ENCODE measurements at regions not wholly inside any gene's neighbourhood (a gene's known extent, or its start where the extent isn't known, plus 50 kb on each side); places are given as distances from the start of the nearest gene placed in this dataset.

- H3K27ac Mint-ChIP-seq = no peak overlapping the region
- POLR2A ChIA-PET = no interaction called here
- no peaks in the 10 kb centered on the region for H3K4me1 Mint-ChIP-seq
- ATAC-seq (no peak), DNase-seq (no peak)
- peaks cover 0 to 12% (median 2%) of the 10 kb centered on the region in 5 donors for H3K27me3 Mint-ChIP-seq
- no peaks in the 10 kb centered on the region for H3K36me3 Mint-ChIP-seq
- peaks cover 0 to 7% (median 2%) of the 10 kb centered on the region in 9 donors for H3K9me3 Mint-ChIP-seq
- H3K4me3 Mint-ChIP-seq = no peak overlapping the region
Observed at GRCh38 chr13:75061909-75062308, 420.1 kb downstream of the TBC1D4 start.

- Mint-ChIP-seq H3K36me3 (no peaks in the 10 kb centered on the region), H3K4me1 (no peaks in the 10 kb centered on the region)
Observed at GRCh38 chr13:75055296-75055695, 426.7 kb downstream of the TBC1D4 start.

GRCh38 chr13:75052616-75053015, 429.4 kb downstream of the TBC1D4 start:
- no peak overlapping the region for H3K4me3 Mint-ChIP-seq
- ATAC-seq (no peak), DNase-seq (no peak)
- peaks cover 9 to 28% (median 15%) of the 10 kb centered on the region in 5 donors for H3K27me3 Mint-ChIP-seq
- no peaks in the 10 kb centered on the region for H3K36me3 Mint-ChIP-seq
- H3K27ac Mint-ChIP-seq = no peak overlapping the region
- H3K9me3 Mint-ChIP-seq = peaks cover 0 to 13% (median 0%) of the 10 kb centered on the region in 9 donors
- H3K4me1 Mint-ChIP-seq = no peaks in the 10 kb centered on the region
- POLR2A ChIA-PET = no interaction called here

More at GRCh38 chr13:75055296-75055695, 426.7 kb downstream of the TBC1D4 start:
- no peak for ATAC-seq
- H3K27me3 Mint-ChIP-seq = peaks cover 12 to 36% (median 16%) of the 10 kb centered on the region in 5 donors
- H3K27ac Mint-ChIP-seq = no peak overlapping the region
- POLR2A ChIA-PET = no interaction called here
- H3K4me3 Mint-ChIP-seq = no peak overlapping the region
- H3K9me3 Mint-ChIP-seq = peaks cover 0 to 8% (median 0%) of the 10 kb centered on the region in 9 donors
- no peak for DNase-seq

GRCh38 chr13:75050419-75051046, 431.4 kb downstream of the TBC1D4 start:
- Mint-ChIP-seq H3K4me1 (no peaks in the 10 kb centered on the region), H3K4me3 (no peak overlapping the region), H3K27ac (no peak overlapping the region), H3K36me3 (no peaks in the 10 kb centered on the region), H3K9me3 (peaks cover 0 to 13% (median 0%) of the 10 kb centered on the region in 9 donors), H3K27me3 (peaks cover 5 to 22% (median 10%) of the 10 kb centered on the region in 5 donors)
- POLR2A ChIA-PET = no interaction called here
- ATAC-seq = no peak
- DNase-seq = no peak

- DNase-seq (no peak), ATAC-seq (no peak)
- no peak overlapping the region for H3K27ac Mint-ChIP-seq
- no peaks in the 10 kb centered on the region for H3K4me1 Mint-ChIP-seq
- POLR2A ChIA-PET = no interaction called here
- no peak overlapping the region for H3K4me3 Mint-ChIP-seq
- H3K27me3 Mint-ChIP-seq = peaks cover 4 to 19% (median 5%) of the 10 kb centered on the region in 5 donors
- H3K9me3 Mint-ChIP-seq = peaks cover 0 to 13% (median 0%) of the 10 kb centered on the region in 9 donors
- H3K36me3 Mint-ChIP-seq = no peaks in the 10 kb centered on the region
Observed at GRCh38 chr13:75049735-75050335, 432.1 kb downstream of the TBC1D4 start.

- H3K9me3 Mint-ChIP-seq = peaks cover 0 to 14% (median 3%) of the 10 kb centered on the region in 9 donors
- ATAC-seq (no peak), DNase-seq (no peak)
- no peaks in the 10 kb centered on the region for H3K36me3 Mint-ChIP-seq
- peaks cover 2 to 9% (median 6%) of the 10 kb centered on the region in 5 donors for H3K27me3 Mint-ChIP-seq
- no peak overlapping the region for H3K27ac Mint-ChIP-seq
- H3K4me3 Mint-ChIP-seq = no peak overlapping the region
- no peaks in the 10 kb centered on the region for H3K4me1 Mint-ChIP-seq
- POLR2A ChIA-PET = no interaction called here
Observed at GRCh38 chr13:75042807-75043206, 439.2 kb downstream of the TBC1D4 start.

GRCh38 chr13:75038393-75039113, 443.4 kb downstream of the TBC1D4 start:
- no peak overlapping the region for H3K27ac Mint-ChIP-seq
- ATAC-seq (no peak), DNase-seq (no peak)
- H3K4me3 Mint-ChIP-seq = no peak overlapping the region
- peaks cover 2 to 25% (median 12%) of the 10 kb centered on the region in 5 donors for H3K27me3 Mint-ChIP-seq
- peaks cover 0 to 19% (median 0%) of the 10 kb centered on the region in 3 donors for H3K36me3 Mint-ChIP-seq
- H3K9me3 Mint-ChIP-seq = peaks cover 7 to 36% (median 22%) of the 10 kb centered on the region in 9 donors
- H3K4me1 Mint-ChIP-seq = no peaks in the 10 kb centered on the region
- POLR2A ChIA-PET = no interaction called here

GRCh38 chr13:75025956-75026355, 456.0 kb downstream of the TBC1D4 start:
- no peaks in the 10 kb centered on the region for H3K36me3 Mint-ChIP-seq
- ATAC-seq (no peak), DNase-seq (no peak)
- no peak overlapping the region for H3K27ac Mint-ChIP-seq
- peaks cover 0 to 9% (median 4%) of the 10 kb centered on the region in 9 donors for H3K9me3 Mint-ChIP-seq
- H3K4me3 Mint-ChIP-seq = no peak overlapping the region
- H3K27me3 Mint-ChIP-seq = peaks cover 0 to 3% (median 0%) of the 10 kb centered on the region in 5 donors
- POLR2A ChIA-PET = no interaction called here
- H3K4me1 Mint-ChIP-seq = no peaks in the 10 kb centered on the region

- no peak overlapping the region for H3K4me3 Mint-ChIP-seq
- POLR2A ChIA-PET = no interaction called here
Observed at GRCh38 chr13:75024602-75025001, 457.4 kb downstream of the TBC1D4 start.

GRCh38 chr13:75023609-75024008, 458.4 kb downstream of the TBC1D4 start:
- Mint-ChIP-seq H3K9me3 (peaks cover 0 to 8% (median 0%) of the 10 kb centered on the region in 9 donors), H3K4me3 (no peak overlapping the region), H3K27ac (no peak overlapping the region), H3K36me3 (no peaks in the 10 kb centered on the region), H3K27me3 (peaks cover 0 to 2% (median 0%) of the 10 kb centered on the region in 5 donors), H3K4me1 (no peaks in the 10 kb centered on the region)
- ATAC-seq = no peak
- POLR2A ChIA-PET = no interaction called here
- no peak for DNase-seq

More at GRCh38 chr13:75024602-75025001, 457.4 kb downstream of the TBC1D4 start:
- Mint-ChIP-seq H3K27me3 (peaks cover 0 to 3% (median 0%) of the 10 kb centered on the region in 5 donors), H3K36me3 (no peaks in the 10 kb centered on the region), H3K4me1 (no peaks in the 10 kb centered on the region), H3K27ac (no peak overlapping the region), H3K9me3 (peaks cover 0 to 8% (median under 1%) of the 10 kb centered on the region in 9 donors)
- ATAC-seq (no peak), DNase-seq (no peak)

- no peak for DNase-seq
- ATAC-seq = no peak
- Mint-ChIP-seq H3K36me3 (no peaks in the 10 kb centered on the region), H3K4me3 (no peak overlapping the region), H3K4me1 (no peaks in the 10 kb centered on the region), H3K9me3 (peaks cover 0 to 2% (median 0%) of the 10 kb centered on the region in 9 donors), H3K27ac (no peak overlapping the region), H3K27me3 (peaks cover 0 to 8% (median 4%) of the 10 kb centered on the region in 5 donors)
- POLR2A ChIA-PET = no interaction called here
Observed at GRCh38 chr13:75021151-75021550, 460.8 kb downstream of the TBC1D4 start.

GRCh38 chr13:75016225-75016624, 465.7 kb downstream of the TBC1D4 start:
- no peaks in the 10 kb centered on the region for H3K4me1 Mint-ChIP-seq
- peaks cover 5 to 17% (median 9%) of the 10 kb centered on the region in 5 donors for H3K27me3 Mint-ChIP-seq
- POLR2A ChIA-PET = no interaction called here
- DNase-seq (no peak), ATAC-seq (no peak)
- no peaks in the 10 kb centered on the region for H3K36me3 Mint-ChIP-seq
- H3K27ac Mint-ChIP-seq = no peak overlapping the region
- H3K4me3 Mint-ChIP-seq = no peak overlapping the region
- H3K9me3 Mint-ChIP-seq = peaks cover 0 to 2% (median 0%) of the 10 kb centered on the region in 9 donors

- ATAC-seq (no peak), DNase-seq (no peak)
- peaks cover 0 to 2% (median 0%) of the 10 kb centered on the region in 9 donors for H3K9me3 Mint-ChIP-seq
- H3K36me3 Mint-ChIP-seq = no peaks in the 10 kb centered on the region
- H3K27ac Mint-ChIP-seq = no peak overlapping the region
- no peak overlapping the region for H3K4me3 Mint-ChIP-seq
- peaks cover 5 to 17% (median 9%) of the 10 kb centered on the region in 5 donors for H3K27me3 Mint-ChIP-seq
- POLR2A ChIA-PET = no interaction called here
- H3K4me1 Mint-ChIP-seq = no peaks in the 10 kb centered on the region
Observed at GRCh38 chr13:75013818-75014217, 468.2 kb downstream of the TBC1D4 start.
